ENCODE measurements at regions not wholly inside any gene's neighbourhood (a gene's known extent, or its start where the extent isn't known, plus 50 kb on each side); places are given as distances from the start of the nearest gene placed in this dataset.

GRCh38 chr17:12365805-12366204, 299.9 kb upstream of the MYOCD start:
- no peak overlapping the region for H2BK20ac ChIP-seq (ENCODE audit: low read depth, low read length, poor library complexity, severe bottlenecking)
- no peak for DNase-seq
- no peak overlapping the region for H2BK12ac ChIP-seq (ENCODE audit: insufficient read length, low read depth, low read length)
- no peak overlapping the region for H4K91ac ChIP-seq (ENCODE audit: insufficient read length, low read depth, low read length)
- no peak overlapping the region for H3K23ac ChIP-seq (ENCODE audit: insufficient read length, low read depth, low read length)
- Mint-ChIP-seq H3K27me3 (ENCODE audit: low read depth) (no peaks in the 10 kb centered on the region; the same call in 1 of the 2 replicates), H3K4me1 (peaks cover 2 to 3% of the 10 kb centered on the region in 2 experiments; a peak in 2 of 4 replicates), H3K9me3 (peaks cover 3 to 7% of the 10 kb centered on the region in 2 experiments), H3K27ac (no peak overlapping the region), H3K36me3 (ENCODE audit: insufficient read depth in 1 of 3, low read depth in 3 of 3) (peaks cover 0 to 4% (median 2%) of the 10 kb centered on the region in 3 experiments; a peak in 3 of 7 replicates), H3K4me3 (no peak overlapping the region)
- H2AK5ac ChIP-seq (ENCODE audit: insufficient read length, low read length) = no peak overlapping the region
- H3K79me1 ChIP-seq (ENCODE audit: insufficient read depth, low read depth, low read length, poor library complexity, severe bottlenecking) = no peaks in the 10 kb centered on the region
- H3K27me3 ChIP-seq (ENCODE audit: insufficient read depth, low read length) = no peaks in the 10 kb centered on the region
- no peak overlapping the region for H2AFZ ChIP-seq (ENCODE audit: low read length)
- H3K9me3 ChIP-seq (ENCODE audit: control insufficient read depth, low read depth, low read length) = no peaks in the 10 kb centered on the region
- no peak overlapping the region for H3K4me2 ChIP-seq (ENCODE audit: insufficient read depth, insufficient read length, low read length)
- H4K5ac ChIP-seq (ENCODE audit: insufficient read length, low read depth, low read length) = no peak overlapping the region
- H3K27ac ChIP-seq (ENCODE audit: insufficient read length, low read depth, low read length) = no peak overlapping the region
- H3K4ac ChIP-seq (ENCODE audit: low read depth, low read length) = no peak overlapping the region
- H3K14ac ChIP-seq (ENCODE audit: insufficient read depth, low read length) = no peak overlapping the region
- H3K18ac ChIP-seq (ENCODE audit: insufficient read length, low read depth, low read length) = no peak overlapping the region
- no peak overlapping the region for H2BK120ac ChIP-seq (ENCODE audit: low read depth, low read length, poor library complexity, severe bottlenecking)
- H3K56ac ChIP-seq (ENCODE audit: insufficient read length, low read depth, low read length) = no peak overlapping the region
- no peak for TF ChIP-seq CTCF (conservative IDR thresholded peaks at IDR 0.05)
- H2BK15ac ChIP-seq (ENCODE audit: low read depth, low read length) = no peak overlapping the region
- H3T11ph ChIP-seq (ENCODE audit: low read length) = no peak overlapping the region
- H4K20me1 ChIP-seq (ENCODE audit: control insufficient read depth, insufficient read depth, insufficient read length) = no peaks in the 10 kb centered on the region
- H3K9ac ChIP-seq (ENCODE audit: extremely low read depth, insufficient read length, low read length) = no peak overlapping the region
- H3K23me2 ChIP-seq (ENCODE audit: insufficient read length, low read depth, low read length, poor library complexity, severe bottlenecking) = no peaks in the 10 kb centered on the region
- no peak overlapping the region for H2BK5ac ChIP-seq (ENCODE audit: insufficient read length, low read length)
- H3K79me2 ChIP-seq (ENCODE audit: insufficient read depth, low read length) = no peaks in the 10 kb centered on the region
- H4K8ac ChIP-seq (replicated peaks; ENCODE audit: insufficient read length, low read depth, low read length) = no peak overlapping the region
- H3K4me1 ChIP-seq (ENCODE audit: insufficient read depth, low read length) = no peaks in the 10 kb centered on the region
- WGBS (ENCODE audit: extremely low coverage, insufficient read length, low lambda C conversion rate) = no CpG with 5 or more reads among the region's 4 CpGs

Data from H9 (cell line).